Esophagus (tissue), 2 donors: ENCODE measurements at regions not wholly inside any gene's neighbourhood (a gene's known extent, or its start where the extent isn't known, plus 50 kb on each side); places are given as distances from the start of the nearest gene placed in this dataset.
A peak's percentile ranks its signal among the peaks of the same experiment; 100 is the strongest.

Source experiments
- H3K27ac ChIP-seq, 2 donors: one replicate each; pipeline ENCODE4 v1.5.1; 2013; ENCODE audit warnings: low read depth in 2 of 2, mild to moderate bottlenecking in 2 of 2, inconsistent platforms in 1 of 2, low read length in 1 of 2, moderate library complexity in 1 of 2
- H3K27me3 ChIP-seq, 2 donors: one replicate each; pipeline ENCODE4 v1.6.1; 2013; ENCODE audit warnings: low read length in 2 of 2, control low read depth in 1 of 2, mild to moderate bottlenecking in 1 of 2; ENCODE audit not compliant: insufficient read depth in 2 of 2, control insufficient read depth in 1 of 2
- H3K36me3 ChIP-seq, 2 donors: one replicate each; pipeline ENCODE4 v1.6.1; 2013; ENCODE audit warnings: low read length in 1 of 2; ENCODE audit not compliant: control insufficient read depth in 2 of 2, insufficient read depth in 2 of 2
- H3K4me1 ChIP-seq, 2 donors: one replicate each; pipeline ENCODE4 v1.6.1; 2013; ENCODE audit warnings: low read length in 1 of 2; ENCODE audit not compliant: control insufficient read depth in 2 of 2, insufficient read depth in 2 of 2
- H3K4me3 ChIP-seq, 2 donors: one replicate each; pipeline ENCODE4 v1.5.1; 2013; ENCODE audit warnings: low read length in 2 of 2, mild to moderate bottlenecking in 2 of 2, low read depth in 1 of 2, moderate library complexity in 1 of 2
- H3K9me3 ChIP-seq, 2 donors: one replicate each; pipeline ENCODE4 v1.6.1; 2013; ENCODE audit warnings: mild to moderate bottlenecking in 2 of 2, low read depth in 1 of 2, low read length in 1 of 2, moderate library complexity in 1 of 2; ENCODE audit not compliant: control insufficient read depth in 2 of 2, insufficient read depth in 1 of 2
- WGBS, 2 donors: extraction: QIAGEN DNeasy Blood & Tissue Kit; methylation state at CpG; one replicate each; pipeline ENCODE4 v1.1.7; 2013; 5-methylcytosine and 5-hydroxymethylcytosine counted together
- donor health status: healthy with polysubstance abuse.
- donor health status: Bipolar disorder and iron deficiency.

DNA sequence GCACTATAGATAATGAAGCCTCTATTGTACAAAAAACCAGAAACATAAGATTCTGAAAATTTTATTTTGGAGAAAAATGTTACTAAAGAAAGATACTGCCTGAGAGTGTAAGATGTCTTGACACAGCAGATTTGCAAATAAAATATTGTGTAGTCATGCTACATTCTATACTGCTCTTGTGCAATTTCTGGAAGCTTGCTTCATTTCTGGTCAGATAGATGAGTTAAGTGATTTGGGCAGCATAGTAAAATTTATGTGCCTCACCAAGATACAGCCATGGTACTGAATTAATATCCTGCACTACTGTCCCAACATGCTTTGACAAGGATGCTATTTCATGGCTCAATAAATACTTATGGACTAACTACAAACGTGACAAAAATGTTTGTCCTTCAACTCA, 55.1 kb upstream of the STARD13 start:
- Histone ChIP-seq H3K27me3 (no peaks in the 10 kb centered on the region), H3K4me1 (no peaks in the 10 kb centered on the region), H3K27ac (no peak overlapping the region), H3K4me3 (no peak overlapping the region), H3K9me3 (no peaks in the 10 kb centered on the region), H3K36me3 (no peaks in the 10 kb centered on the region)
- 64 to 67% methylated on average over 1 of the region's 1 CpG for WGBS, 2 donors

GRCh38 chr13:33341861-33342452, 56.4 kb upstream of the STARD13 start:
- no peaks in the 10 kb centered on the region for H3K27me3 ChIP-seq
- no peak overlapping the region for H3K4me3 ChIP-seq
- H3K9me3 ChIP-seq, result no peaks in the 10 kb centered on the region
- 81 to 83% methylated on average over 5 of the region's 5 CpGs for whole genome bisulfite sequencing, 2 donors
- H3K36me3 ChIP-seq, result no peaks in the 10 kb centered on the region
- H3K4me1 ChIP-seq, result no peaks in the 10 kb centered on the region
- H3K27ac ChIP-seq, result no peak overlapping the region

DNA sequence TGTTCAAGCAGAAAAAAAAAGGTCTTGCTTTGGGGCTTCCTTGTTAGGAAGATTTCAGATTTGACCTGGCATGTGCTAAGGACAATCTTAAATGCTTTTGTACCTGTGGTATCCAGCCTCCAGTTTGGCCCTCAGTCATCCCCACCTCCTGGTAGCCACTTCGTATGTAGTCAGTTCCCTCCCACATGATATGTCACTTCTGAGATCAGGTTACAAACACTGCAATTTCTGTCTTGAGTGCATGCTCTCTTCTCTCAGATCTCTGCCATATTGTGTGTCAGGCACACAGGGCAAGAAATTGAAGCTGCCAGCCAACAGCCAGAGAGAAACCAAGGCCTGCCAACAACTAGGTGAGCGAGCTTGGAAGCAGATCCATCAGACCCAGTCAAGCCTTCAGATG, 60.3 kb upstream of the STARD13 start:
- Histone ChIP-seq H3K9me3 (no peaks in the 10 kb centered on the region), H3K36me3 (no peaks in the 10 kb centered on the region), H3K27ac (no peak overlapping the region), H3K4me3 (no peak overlapping the region), H3K4me1 (peaks cover 3 to 4% of the 10 kb centered on the region in 2 donors), H3K27me3 (no peaks in the 10 kb centered on the region)
- 78 to 87% methylated on average over 2 of the region's 2 CpGs for WGBS, 2 donors

GRCh38 chr13:33347861-33348260, 62.3 kb upstream of the STARD13 start:
- H3K4me3 ChIP-seq, result no peak overlapping the region
- no peaks in the 10 kb centered on the region for H3K27me3 ChIP-seq
- WGBS, 2 donors, result 72 to 84% methylated on average over 4 of the region's 4 CpGs
- peaks cover 3 to 4% of the 10 kb centered on the region in 2 donors for H3K4me1 ChIP-seq
- no peaks in the 10 kb centered on the region for H3K36me3 ChIP-seq
- H3K27ac ChIP-seq, result no peak overlapping the region
- H3K9me3 ChIP-seq, result no peaks in the 10 kb centered on the region

- H3K4me1 ChIP-seq, result peaks cover 3 to 4% of the 10 kb centered on the region in 2 donors
- H3K36me3 ChIP-seq, result no peaks in the 10 kb centered on the region
- H3K27ac ChIP-seq, result no peak overlapping the region
- no peaks in the 10 kb centered on the region for H3K9me3 ChIP-seq
- H3K27me3 ChIP-seq, result no peaks in the 10 kb centered on the region
- no peak overlapping the region for H3K4me3 ChIP-seq
- WGBS, 2 donors, result 65 to 66% methylated on average over 2 of the region's 2 CpGs
These were observed 62.8 kb upstream of the STARD13 start for GRCh38 chr13:33348366-33348765.

- peak overlapping the region; percentile 50 to 63 for H3K4me3 ChIP-seq
- 34 to 48% methylated on average over 20 to 21 of the region's 21 CpGs for WGBS, 2 donors
- peaks cover 3 to 4% of the 10 kb centered on the region in 2 donors for H3K4me1 ChIP-seq
- H3K27me3 ChIP-seq, result no peaks in the 10 kb centered on the region
- no peaks in the 10 kb centered on the region for H3K36me3 ChIP-seq
- H3K27ac ChIP-seq, result peak overlapping the region; percentile 16 to 84
- no peaks in the 10 kb centered on the region for H3K9me3 ChIP-seq
These were observed 63.9 kb upstream of the STARD13 start for GRCh38 chr13:33349288-33349985.

DNA sequence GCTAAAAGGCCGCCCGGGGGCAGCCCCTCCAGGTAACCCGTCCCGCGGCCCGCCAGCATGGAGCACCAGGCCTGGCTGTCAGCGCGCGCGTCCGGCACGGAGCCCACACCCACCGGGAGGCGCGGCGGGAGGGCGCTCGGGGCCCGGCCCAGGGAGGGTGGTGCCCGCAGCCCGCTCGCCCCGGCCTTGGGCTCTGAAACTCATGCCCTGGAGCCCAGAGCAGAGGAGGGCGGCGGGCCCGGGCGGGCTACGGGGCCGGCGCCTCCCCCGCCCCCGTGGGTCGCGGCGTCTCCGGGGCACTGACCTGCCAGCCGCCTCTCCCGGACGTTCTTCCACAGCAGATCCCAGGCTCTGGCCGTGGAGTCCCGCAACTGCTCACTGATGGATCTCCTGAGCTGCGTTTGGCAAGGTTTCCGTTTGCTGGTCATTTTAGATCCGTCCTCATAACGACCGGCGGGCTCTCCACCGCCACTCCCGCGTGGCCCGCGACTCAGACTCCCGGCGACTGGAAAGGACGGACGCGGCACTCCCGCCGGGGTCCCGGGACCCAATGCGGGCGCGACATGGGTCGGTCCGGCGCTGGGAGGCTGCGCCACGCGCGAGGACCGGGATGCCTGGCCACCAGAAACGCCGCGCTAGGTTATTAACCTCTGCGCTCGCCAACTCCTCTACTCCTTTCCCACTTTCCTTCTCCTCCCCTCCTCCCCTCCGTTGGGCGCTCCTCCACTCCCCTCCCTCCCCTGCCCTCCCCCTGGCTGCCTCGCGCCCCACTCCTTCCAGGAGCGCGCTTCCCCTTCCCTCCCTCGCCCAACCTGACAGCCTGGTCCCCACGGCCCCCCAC, 64.7 kb upstream of the STARD13 start:
- Histone ChIP-seq H3K4me1 (peaks cover 3 to 4% of the 10 kb centered on the region in 2 donors), H3K9me3 (no peaks in the 10 kb centered on the region), H3K36me3 (no peaks in the 10 kb centered on the region), H3K4me3 (peak overlapping the region; percentile 50 to 63), H3K27ac (peak overlapping the region; percentile 16 to 84), H3K27me3 (no peaks in the 10 kb centered on the region)
- WGBS, 2 donors, result 3% methylated on average over 63 to 84 of the region's 84 CpGs

DNA sequence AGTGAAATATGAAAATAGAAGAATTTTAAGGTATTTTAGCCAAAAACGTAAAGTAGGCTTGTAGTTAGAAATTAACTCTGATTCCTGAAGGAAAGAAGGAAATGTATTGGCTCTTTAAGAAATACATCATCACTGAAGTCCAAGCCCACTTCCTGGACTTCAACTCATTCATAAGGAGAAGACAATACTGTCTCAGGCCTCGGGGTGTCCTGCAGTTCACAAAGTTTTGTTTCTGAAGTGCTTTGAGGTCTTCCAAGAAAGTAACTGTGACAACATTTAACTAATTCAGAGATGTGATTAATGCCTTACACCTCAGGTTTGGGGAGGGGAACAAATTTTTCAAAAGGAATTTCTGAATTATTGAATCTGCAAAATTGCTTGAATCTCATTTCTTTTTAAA, 65.8 kb upstream of the STARD13 start:
- no peak overlapping the region for H3K27ac ChIP-seq
- H3K9me3 ChIP-seq, result no peaks in the 10 kb centered on the region
- no peak overlapping the region for H3K4me3 ChIP-seq
- no peaks in the 10 kb centered on the region for H3K27me3 ChIP-seq
- peaks cover 3 to 4% of the 10 kb centered on the region in 2 donors for H3K4me1 ChIP-seq
- H3K36me3 ChIP-seq, result no peaks in the 10 kb centered on the region
- WGBS, 2 donors, result 44 to 46% methylated on average over 2 of the region's 2 CpGs

DNA sequence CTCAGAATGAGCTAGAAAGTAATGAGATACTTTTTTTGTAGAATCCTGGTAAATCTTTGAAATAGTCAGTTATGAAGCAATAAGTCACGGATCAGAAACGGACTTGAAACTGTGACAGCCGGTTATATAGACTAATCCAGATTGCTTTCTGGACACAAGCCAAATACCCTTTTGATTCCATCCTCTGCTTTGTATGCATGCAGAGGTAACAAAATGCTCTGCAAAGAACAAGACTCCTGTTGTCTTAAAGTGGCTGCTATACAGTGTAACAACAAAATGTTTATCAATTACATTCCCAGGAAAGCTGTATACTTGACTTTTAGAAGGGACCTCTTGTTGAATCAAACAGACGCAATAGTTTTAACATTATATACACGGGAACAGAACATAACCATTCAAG, 66.5 kb upstream of the STARD13 start:
- no peak overlapping the region for H3K4me3 ChIP-seq
- no peaks in the 10 kb centered on the region for H3K27me3 ChIP-seq
- peaks cover 3 to 4% of the 10 kb centered on the region in 2 donors for H3K4me1 ChIP-seq
- H3K27ac ChIP-seq, result no peak overlapping the region
- 64 to 83% methylated on average over 5 of the region's 5 CpGs for WGBS, 2 donors
- H3K36me3 ChIP-seq, result no peaks in the 10 kb centered on the region
- H3K9me3 ChIP-seq, result no peaks in the 10 kb centered on the region
